Glutamatergic neuron (in vitro differentiated cells): ENCODE measurements at regions not wholly inside any gene's neighbourhood (a gene's known extent, or its start where the extent isn't known, plus 50 kb on each side); places are given as distances from the start of the nearest gene placed in this dataset.

Experiments
- DNase-seq: peaks from one replicate; pipeline ENCODE4 v3.0.0; 2022
- H3K27ac Mint-ChIP-seq: one replicate; pipeline ENCODE4 v1.8.0; 2020; ENCODE audit warnings: mild to moderate bottlenecking, mixed read lengths, inconsistent platforms; ENCODE audit not compliant: unreplicated experiment
- H3K27me3 Mint-ChIP-seq: one replicate; pipeline ENCODE4 v1.8.0; 2020; ENCODE audit warnings: mild to moderate bottlenecking, moderate library complexity, mixed read lengths, inconsistent platforms; ENCODE audit not compliant: unreplicated experiment
- H3K36me3 Mint-ChIP-seq: one replicate; pipeline ENCODE4 v1.8.0; 2020; ENCODE audit warnings: mild to moderate bottlenecking, mixed read lengths, inconsistent platforms; ENCODE audit not compliant: unreplicated experiment
- H3K4me1 Mint-ChIP-seq: one replicate; pipeline ENCODE4 v1.8.0; 2020; ENCODE audit warnings: mild to moderate bottlenecking, low read depth, mixed read lengths, inconsistent platforms; ENCODE audit not compliant: unreplicated experiment
- H3K4me3 Mint-ChIP-seq: one replicate; pipeline ENCODE4 v1.8.0; 2020; ENCODE audit warnings: mild to moderate bottlenecking, mixed read lengths, inconsistent platforms; ENCODE audit not compliant: unreplicated experiment
- H3K9me3 Mint-ChIP-seq: one replicate; pipeline ENCODE4 v1.8.0; 2020; ENCODE audit warnings: mild to moderate bottlenecking, moderate library complexity, mixed read lengths, inconsistent platforms; ENCODE audit not compliant: unreplicated experiment
- TF ChIP-seq, protein P1 (sequence below): fragments of 200-600 bp; sonication (generic); IDR thresholded peaks from one replicate; pipeline ENCODE4 v1.5.0; 2021; ENCODE audit not compliant: partially characterized antibody, unreplicated experiment

DNA sequence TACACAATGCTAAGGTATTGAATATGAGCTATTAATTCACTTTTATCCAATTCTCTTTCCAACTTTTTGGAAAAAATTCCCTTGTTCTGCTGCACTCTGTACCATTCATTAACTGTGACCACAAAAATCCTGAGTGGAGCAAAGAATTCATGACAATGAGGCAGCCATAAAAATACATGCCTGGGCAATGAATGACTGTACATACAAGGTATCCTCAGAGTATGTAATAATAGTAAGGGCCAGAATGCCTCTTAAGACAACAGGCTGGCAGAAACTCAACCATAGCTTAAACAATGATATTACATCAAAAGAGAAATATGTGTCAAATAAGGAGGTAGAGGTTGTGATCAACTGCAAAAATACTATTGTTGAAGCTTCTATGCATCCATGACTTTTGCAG, 74.7 kb upstream of the CA10 start:
- Mint-ChIP-seq H3K27ac (no peak overlapping the region), H3K4me3 (no peak overlapping the region), H3K36me3 (no peaks in the 10 kb centered on the region), H3K4me1 (peaks cover 35% of the 10 kb centered on the region), H3K27me3 (no peaks in the 10 kb centered on the region), H3K9me3 (no peaks in the 10 kb centered on the region)
- TF ChIP-seq, protein P1, sequence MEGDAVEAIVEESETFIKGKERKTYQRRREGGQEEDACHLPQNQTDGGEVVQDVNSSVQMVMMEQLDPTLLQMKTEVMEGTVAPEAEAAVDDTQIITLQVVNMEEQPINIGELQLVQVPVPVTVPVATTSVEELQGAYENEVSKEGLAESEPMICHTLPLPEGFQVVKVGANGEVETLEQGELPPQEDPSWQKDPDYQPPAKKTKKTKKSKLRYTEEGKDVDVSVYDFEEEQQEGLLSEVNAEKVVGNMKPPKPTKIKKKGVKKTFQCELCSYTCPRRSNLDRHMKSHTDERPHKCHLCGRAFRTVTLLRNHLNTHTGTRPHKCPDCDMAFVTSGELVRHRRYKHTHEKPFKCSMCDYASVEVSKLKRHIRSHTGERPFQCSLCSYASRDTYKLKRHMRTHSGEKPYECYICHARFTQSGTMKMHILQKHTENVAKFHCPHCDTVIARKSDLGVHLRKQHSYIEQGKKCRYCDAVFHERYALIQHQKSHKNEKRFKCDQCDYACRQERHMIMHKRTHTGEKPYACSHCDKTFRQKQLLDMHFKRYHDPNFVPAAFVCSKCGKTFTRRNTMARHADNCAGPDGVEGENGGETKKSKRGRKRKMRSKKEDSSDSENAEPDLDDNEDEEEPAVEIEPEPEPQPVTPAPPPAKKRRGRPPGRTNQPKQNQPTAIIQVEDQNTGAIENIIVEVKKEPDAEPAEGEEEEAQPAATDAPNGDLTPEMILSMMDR, result no peak
- DNase-seq, result no peak

DNA sequence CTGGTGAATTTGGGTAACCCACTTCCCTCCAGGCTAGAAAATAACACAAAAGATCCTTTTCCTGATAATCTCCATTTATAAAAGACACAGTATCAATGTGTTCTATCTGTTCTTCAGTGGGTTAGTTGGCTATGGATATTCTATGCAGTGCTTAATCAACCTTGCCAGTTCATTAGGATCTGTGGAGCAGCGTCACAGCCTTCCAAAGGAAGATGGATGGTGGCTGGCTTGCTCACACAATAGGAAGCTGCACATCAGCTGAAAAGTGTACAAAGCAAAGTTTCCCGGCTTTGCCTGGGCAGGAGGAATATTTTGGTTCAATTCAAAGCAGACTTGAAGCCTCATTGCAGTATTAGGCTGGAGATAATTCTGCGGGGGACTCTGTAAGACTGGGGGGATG, 70.3 kb upstream of the CA10 start:
- Mint-ChIP-seq H3K27ac (no peak overlapping the region), H3K36me3 (no peaks in the 10 kb centered on the region), H3K9me3 (peaks cover 2% of the 10 kb centered on the region), H3K27me3 (no peaks in the 10 kb centered on the region), H3K4me3 (no peak overlapping the region), H3K4me1 (peaks cover 7% of the 10 kb centered on the region)
- TF ChIP-seq, protein P1, result no peak
- no peak for DNase-seq

DNA sequence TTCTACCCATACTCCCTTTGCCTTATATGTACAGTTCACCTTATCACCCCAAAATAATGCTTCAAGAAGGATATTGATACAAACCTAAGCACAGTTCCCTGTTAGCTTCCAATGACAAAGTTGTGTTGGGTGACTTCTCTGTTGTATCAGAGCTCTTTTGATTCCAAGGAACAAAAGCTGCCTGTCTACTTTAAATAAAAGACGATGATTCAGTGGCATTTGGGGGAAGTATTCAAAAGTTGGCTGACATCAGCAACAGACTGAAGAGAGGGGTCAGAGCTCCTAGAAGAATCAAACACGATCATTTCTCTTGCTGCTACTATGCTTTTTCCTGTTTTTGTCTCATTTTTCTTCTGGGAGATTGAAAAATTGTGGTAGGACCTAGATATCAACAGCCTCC, 69.4 kb upstream of the CA10 start:
- H3K36me3 Mint-ChIP-seq, result no peaks in the 10 kb centered on the region
- TF ChIP-seq, protein P1, result no peak
- no peak overlapping the region for H3K27ac Mint-ChIP-seq
- peaks cover 7% of the 10 kb centered on the region for H3K4me1 Mint-ChIP-seq
- H3K27me3 Mint-ChIP-seq, result no peaks in the 10 kb centered on the region
- H3K4me3 Mint-ChIP-seq, result no peak overlapping the region
- DNase-seq, result no peak
- peaks cover 2% of the 10 kb centered on the region for H3K9me3 Mint-ChIP-seq

DNA sequence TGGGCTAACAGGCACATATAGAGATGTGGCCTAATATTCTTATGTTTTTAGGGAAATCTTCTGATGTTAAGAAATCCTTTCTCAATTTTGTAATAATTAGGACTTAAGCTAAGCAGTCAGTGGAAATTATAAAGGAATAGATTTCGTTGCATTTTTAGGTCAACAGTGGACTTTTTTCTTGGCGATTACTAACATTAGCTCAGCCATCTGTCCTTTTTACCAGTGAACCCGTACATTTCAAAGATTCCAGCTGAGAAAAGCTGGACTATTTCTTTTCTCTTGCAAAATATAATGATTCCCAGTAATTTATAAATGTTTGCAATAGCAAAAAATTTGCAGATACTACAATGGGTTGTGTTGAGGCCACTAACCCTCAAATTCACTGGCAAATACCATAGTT, 54.9 kb upstream of the CA10 start:
- DNase-seq, result no peak
- H3K36me3 Mint-ChIP-seq, result no peaks in the 10 kb centered on the region
- H3K4me1 Mint-ChIP-seq, result peaks cover 1% of the 10 kb centered on the region
- H3K27me3 Mint-ChIP-seq, result no peaks in the 10 kb centered on the region
- TF ChIP-seq, protein P1, result no peak
- H3K27ac Mint-ChIP-seq, result no peak overlapping the region
- H3K4me3 Mint-ChIP-seq, result no peak overlapping the region
- no peaks in the 10 kb centered on the region for H3K9me3 Mint-ChIP-seq

DNA sequence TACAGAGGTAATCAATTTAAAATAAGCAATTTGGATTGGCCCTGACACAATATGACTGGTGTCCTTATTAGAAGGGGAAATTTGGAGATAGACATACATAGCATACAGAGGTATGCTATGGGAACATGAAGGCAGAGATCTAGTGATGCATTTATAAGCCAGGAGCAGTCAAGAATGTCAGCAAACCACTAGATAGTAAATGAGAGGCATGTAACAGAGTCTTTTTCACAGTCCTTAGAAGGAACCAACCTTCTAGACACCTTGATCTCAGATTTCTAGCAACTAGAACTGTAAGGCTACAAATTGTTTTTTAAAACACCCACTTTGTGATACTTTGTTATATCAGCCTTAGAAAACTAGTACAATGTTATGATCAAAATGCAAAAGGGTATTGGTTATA, 54.3 kb upstream of the CA10 start:
- Mint-ChIP-seq H3K4me3 (no peak overlapping the region), H3K27me3 (no peaks in the 10 kb centered on the region), H3K9me3 (peaks cover 2% of the 10 kb centered on the region), H3K36me3 (no peaks in the 10 kb centered on the region), H3K4me1 (peaks cover 4% of the 10 kb centered on the region), H3K27ac (no peak overlapping the region)
- DNase-seq, result no peak
- TF ChIP-seq, protein P1, result no peak
